Activated CD8-positive, alpha-beta T cell treated with anti-CD3 and anti-CD28 coated beads for 36 hours (primary cell): ENCODE measurements at regions not wholly inside any gene's neighbourhood (a gene's known extent, or its start where the extent isn't known, plus 50 kb on each side); places are given as distances from the start of the nearest gene placed in this dataset.

Experiments used
- ATAC-seq: fragments of 200-7000 bp; cut with Tn5 transposase; one replicate; pipeline ENCODE4 v1.10.0; 2021; ENCODE audit warnings: mild to moderate bottlenecking, moderate library complexity
- CTCF ChIA-PET: fragments of 350-600 bp; sonication (Branson Sonifier 250); formaldehyde crosslinking; loops from one replicate; lab custom pipeline; 2021; ENCODE audit warnings: antibody characterized with exemption; lab: Charles Lee
- POLR2A ChIA-PET: fragments of 350-600 bp; sonication (Branson Sonifier 250); formaldehyde crosslinking; loops from one replicate; lab custom pipeline; 2021; ENCODE audit warnings: antibody characterized with exemption; lab: Charles Lee
- DNase-seq: peaks from one replicate; pipeline ENCODE4 v3.0.0-alpha.2; 2020
- H3K27ac Mint-ChIP-seq: one replicate; pipeline ENCODE4 v1.8.0; 2021; ENCODE audit warnings: mild to moderate bottlenecking, mixed read lengths
- H3K27me3 Mint-ChIP-seq: one replicate; pipeline ENCODE4 v1.8.0; 2021; ENCODE audit warnings: mixed read lengths
- H3K36me3 Mint-ChIP-seq: one replicate; pipeline ENCODE4 v1.8.0; 2021; ENCODE audit warnings: low read depth, mixed read lengths
- H3K4me1 Mint-ChIP-seq: one replicate; pipeline ENCODE4 v1.8.0; 2021; ENCODE audit warnings: low read depth, mixed read lengths
- H3K4me3 Mint-ChIP-seq: one replicate; pipeline ENCODE4 v1.8.0; 2021; ENCODE audit warnings: mild to moderate bottlenecking, moderate library complexity, mixed read lengths
- H3K9me3 Mint-ChIP-seq: one replicate; pipeline ENCODE4 v1.8.0; 2021; ENCODE audit warnings: mixed read lengths
- intact Hi-C: fragments of 100-400 bp; cut with micrococcal nuclease; formaldehyde crosslinking; loops from one replicate; pipeline ENCODE4 v1.10.0; 2022
- TF ChIP-seq, protein P1 (sequence below): fragments of 200-600 bp; IDR thresholded peaks from one replicate; pipeline ENCODE4 v1.8.0; 2022; ENCODE audit warnings: antibody characterized with exemption, mild to moderate bottlenecking

DNA sequence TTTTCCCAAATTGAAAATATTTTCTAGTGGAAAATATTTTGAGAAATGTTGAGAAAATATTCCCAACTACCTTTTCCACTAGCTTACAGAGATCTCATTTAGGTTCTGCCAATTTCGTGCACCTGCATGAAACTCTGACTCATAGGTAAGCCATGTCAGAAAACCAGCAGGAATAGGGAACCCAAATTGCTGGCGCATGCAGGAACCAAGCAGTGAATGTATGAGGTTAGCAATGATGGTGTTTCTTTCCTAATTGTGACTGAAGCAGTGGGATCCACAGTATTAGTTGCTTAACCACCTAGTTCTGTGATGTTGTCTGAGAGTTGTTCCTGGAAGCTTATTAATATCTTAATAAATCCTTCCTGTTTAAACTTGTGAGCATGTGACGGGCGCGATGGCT, 381.0 kb upstream of the TRAM1L1 start:
- ChIA-PET POLR2A (no interaction called here), CTCF (no interaction called here)
- Mint-ChIP-seq H3K27me3 (no peaks in the 10 kb centered on the region), H3K4me1 (no peaks in the 10 kb centered on the region), H3K9me3 (no peaks in the 10 kb centered on the region), H3K4me3 (no peak overlapping the region), H3K27ac (no peak overlapping the region), H3K36me3 (no peaks in the 10 kb centered on the region)
- TF ChIP-seq, protein P1, sequence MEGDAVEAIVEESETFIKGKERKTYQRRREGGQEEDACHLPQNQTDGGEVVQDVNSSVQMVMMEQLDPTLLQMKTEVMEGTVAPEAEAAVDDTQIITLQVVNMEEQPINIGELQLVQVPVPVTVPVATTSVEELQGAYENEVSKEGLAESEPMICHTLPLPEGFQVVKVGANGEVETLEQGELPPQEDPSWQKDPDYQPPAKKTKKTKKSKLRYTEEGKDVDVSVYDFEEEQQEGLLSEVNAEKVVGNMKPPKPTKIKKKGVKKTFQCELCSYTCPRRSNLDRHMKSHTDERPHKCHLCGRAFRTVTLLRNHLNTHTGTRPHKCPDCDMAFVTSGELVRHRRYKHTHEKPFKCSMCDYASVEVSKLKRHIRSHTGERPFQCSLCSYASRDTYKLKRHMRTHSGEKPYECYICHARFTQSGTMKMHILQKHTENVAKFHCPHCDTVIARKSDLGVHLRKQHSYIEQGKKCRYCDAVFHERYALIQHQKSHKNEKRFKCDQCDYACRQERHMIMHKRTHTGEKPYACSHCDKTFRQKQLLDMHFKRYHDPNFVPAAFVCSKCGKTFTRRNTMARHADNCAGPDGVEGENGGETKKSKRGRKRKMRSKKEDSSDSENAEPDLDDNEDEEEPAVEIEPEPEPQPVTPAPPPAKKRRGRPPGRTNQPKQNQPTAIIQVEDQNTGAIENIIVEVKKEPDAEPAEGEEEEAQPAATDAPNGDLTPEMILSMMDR: no peak
- intact Hi-C loops: no loop called here
- no peak for ATAC-seq
- DNase-seq: no peak

DNA sequence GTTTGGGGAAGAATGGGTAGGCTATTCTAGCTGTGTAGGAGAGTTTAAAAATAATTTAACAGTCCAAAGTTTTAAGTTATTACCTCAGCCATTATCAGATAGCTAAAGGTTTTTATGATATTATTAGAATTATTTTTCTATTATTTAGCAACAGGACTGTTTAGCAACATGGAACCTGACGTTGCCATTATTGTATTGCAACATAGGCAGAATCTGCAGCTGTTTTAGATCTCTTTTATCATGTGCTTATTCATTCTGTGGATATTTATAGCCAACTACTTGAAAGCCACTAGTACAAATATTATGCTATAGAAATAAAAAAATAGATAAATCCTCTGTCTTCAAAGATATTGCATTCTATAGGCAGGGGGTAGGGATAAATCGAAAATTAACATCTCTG, 382.0 kb upstream of the TRAM1L1 start:
- ATAC-seq (no peak), DNase-seq (no peak)
- H3K27ac Mint-ChIP-seq: no peak overlapping the region
- H3K36me3 Mint-ChIP-seq: no peaks in the 10 kb centered on the region
- H3K27me3 Mint-ChIP-seq: no peaks in the 10 kb centered on the region
- intact Hi-C loops: no loop called here
- ChIA-PET CTCF (no interaction called here), POLR2A (no interaction called here)
- no peak overlapping the region for H3K4me3 Mint-ChIP-seq
- TF ChIP-seq, protein P1: no peak
- H3K9me3 Mint-ChIP-seq: peaks cover 2% of the 10 kb centered on the region
- no peaks in the 10 kb centered on the region for H3K4me1 Mint-ChIP-seq

DNA sequence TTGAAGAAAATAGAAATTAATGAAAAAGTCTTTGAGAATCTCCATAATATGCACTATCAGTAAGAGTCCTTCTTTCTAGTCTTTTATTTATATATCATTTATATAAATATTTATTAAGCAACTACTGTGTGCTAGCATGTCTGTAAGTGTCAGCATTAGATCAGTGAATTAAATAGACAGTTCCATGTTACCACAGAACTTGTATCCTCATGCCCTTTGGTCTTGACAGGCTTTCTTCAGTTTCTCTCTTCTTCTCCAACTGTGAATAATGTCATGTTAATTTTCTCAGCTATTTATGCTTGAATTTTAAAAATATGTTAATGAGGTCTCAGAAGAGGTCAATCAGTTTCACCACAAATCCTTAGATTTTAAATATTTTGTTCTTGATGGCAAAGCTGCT, 389.6 kb upstream of the TRAM1L1 start:
- peaks cover 4% of the 10 kb centered on the region for H3K9me3 Mint-ChIP-seq
- H3K36me3 Mint-ChIP-seq: no peaks in the 10 kb centered on the region
- DNase-seq: no peak
- H3K4me1 Mint-ChIP-seq: no peaks in the 10 kb centered on the region
- POLR2A ChIA-PET: no interaction called here
- TF ChIP-seq, protein P1: no peak
- CTCF ChIA-PET: no interaction called here
- no peak overlapping the region for H3K4me3 Mint-ChIP-seq
- no peak for ATAC-seq
- intact Hi-C loops: no loop called here
- H3K27me3 Mint-ChIP-seq: no peaks in the 10 kb centered on the region
- H3K27ac Mint-ChIP-seq: no peak overlapping the region

DNA sequence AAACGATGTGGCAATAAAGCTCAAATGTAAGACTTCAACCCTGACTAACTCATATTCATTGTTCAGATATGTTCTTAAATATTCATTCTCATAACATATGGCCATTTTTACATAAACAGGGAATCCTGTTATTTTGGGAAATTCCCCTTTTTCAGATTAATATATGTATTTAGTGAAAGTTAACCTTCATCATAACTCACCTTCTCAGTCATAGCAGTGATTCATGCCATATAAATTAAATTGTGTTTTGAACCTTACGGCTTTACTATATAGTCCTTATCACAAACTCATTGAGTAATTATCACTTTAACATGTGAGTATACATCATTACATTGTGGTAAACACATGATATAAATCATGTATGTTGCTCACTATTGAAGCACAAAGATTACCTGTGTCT, 392.5 kb upstream of the TRAM1L1 start:
- ChIA-PET CTCF (no interaction called here), POLR2A (no interaction called here)
- Mint-ChIP-seq H3K36me3 (no peaks in the 10 kb centered on the region), H3K27me3 (no peaks in the 10 kb centered on the region), H3K27ac (no peak overlapping the region), H3K4me1 (no peaks in the 10 kb centered on the region), H3K9me3 (no peaks in the 10 kb centered on the region), H3K4me3 (no peak overlapping the region)
- intact Hi-C loops: no loop called here
- ATAC-seq (no peak), DNase-seq (no peak)
- TF ChIP-seq, protein P1: no peak

DNA sequence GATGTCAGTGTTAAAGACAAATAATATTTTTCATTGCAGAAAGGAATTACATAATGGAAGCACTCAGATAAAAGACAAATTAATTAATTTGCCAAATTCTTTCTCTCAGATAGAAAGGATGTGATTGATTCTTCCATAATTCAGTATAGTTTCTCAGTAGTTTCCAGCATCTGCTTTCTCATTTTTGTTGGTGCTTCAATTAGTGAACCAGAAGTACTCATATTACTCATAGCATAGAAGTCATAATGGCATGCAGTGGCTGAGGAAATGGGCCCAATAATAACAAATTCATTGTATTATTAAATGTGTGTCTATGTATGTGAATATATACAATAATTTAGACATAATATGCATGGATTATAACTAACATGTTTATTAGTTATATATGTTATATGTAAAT, 393.3 kb upstream of the TRAM1L1 start:
- Mint-ChIP-seq H3K9me3 (no peaks in the 10 kb centered on the region), H3K4me3 (no peak overlapping the region), H3K36me3 (no peaks in the 10 kb centered on the region), H3K27me3 (no peaks in the 10 kb centered on the region), H3K4me1 (no peaks in the 10 kb centered on the region), H3K27ac (no peak overlapping the region)
- ATAC-seq (no peak), DNase-seq (no peak)
- intact Hi-C loops: no loop called here
- CTCF ChIA-PET: no interaction called here
- TF ChIP-seq, protein P1: no peak
- POLR2A ChIA-PET: no interaction called here
